Posterior cingulate gyrus (tissue), 11 donors: ENCODE measurements at regions not wholly inside any gene's neighbourhood (a gene's known extent, or its start where the extent isn't known, plus 50 kb on each side); places are given as distances from the start of the nearest gene placed in this dataset.
"Not testable (repeated sequence)": the region's sequence is repeated elsewhere in the genome, so short reads cannot be mapped to it uniquely, and the experiment has no call there.

ENCODE experiments used
- DNase-seq, 10 donors: peaks; one replicate each; pipeline versions ENCODE4 v3.0.0 to v3.0.0-alpha.2; 2020 to 2021; ENCODE audit warnings: mixed read lengths in 3 of 10
- intact Hi-C: fragments of 100-400 bp; cut with DNase I; formaldehyde crosslinking; loops from one replicate; pipeline ENCODE4 v1.15.1; 2023

- intact Hi-C loops: no loop called here
- no peak for DNase-seq
Measured at GRCh38 chr1:238789916-238790667, 596.3 kb upstream of the CHRM3 start.

DNA sequence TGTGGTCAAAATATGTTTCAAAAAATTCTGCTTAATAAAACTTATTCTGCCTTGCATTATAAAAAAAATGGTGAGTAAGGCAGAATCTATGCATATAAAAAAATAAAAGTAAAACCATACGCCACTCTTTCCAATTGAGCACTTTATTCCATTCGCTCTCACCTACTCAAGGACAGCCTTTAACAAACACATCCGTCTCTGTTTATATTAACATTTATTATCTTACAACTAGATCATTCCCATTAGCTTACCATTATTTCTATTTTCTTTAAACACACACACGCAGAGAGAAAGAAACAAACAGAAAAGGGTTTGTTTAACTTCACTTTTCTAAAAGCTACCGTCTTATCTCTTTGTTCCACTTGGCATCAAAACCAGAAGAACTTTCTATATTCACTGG, 598.9 kb upstream of the CHRM3 start:
- no peak for DNase-seq
- intact Hi-C loops: no loop called here

DNA sequence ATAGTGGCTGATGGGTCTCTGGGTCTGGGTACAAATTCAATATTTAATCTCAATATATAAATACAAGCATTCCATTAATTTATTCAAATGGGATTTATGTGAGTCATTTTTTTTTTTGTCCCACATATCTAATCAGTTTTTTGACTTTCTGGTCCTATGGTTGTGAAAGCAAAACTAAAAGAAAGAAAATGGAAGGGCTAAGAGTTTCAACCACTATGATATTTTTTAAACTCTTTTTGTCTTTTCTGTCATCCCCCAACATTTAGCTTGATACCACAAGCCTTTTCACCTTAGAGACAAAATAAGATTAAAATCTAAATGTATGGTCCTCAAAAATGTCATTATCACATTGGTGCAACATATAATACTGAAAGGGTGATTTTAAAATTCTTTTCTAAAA, 602.7 kb upstream of the CHRM3 start:
- DNase-seq: no peak
- intact Hi-C loops: no loop called here

DNA sequence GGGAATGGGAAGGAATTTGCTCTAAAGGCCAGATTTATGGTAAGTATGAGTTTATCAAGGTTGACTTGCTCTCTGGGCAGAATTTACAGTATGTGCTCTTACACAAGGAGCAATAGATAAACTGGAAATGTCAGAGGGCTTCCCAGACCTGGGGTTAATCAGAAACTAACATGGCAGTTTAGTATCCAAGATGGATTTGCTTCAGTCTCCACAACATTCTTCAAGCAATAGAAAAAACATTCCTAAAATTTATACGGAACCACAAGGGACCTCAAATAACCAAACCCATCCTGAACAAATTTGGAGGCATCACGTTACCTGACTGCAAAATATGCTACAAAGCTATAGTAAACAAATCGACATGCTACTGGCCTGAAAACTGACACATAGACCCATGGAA, 606.7 kb upstream of the CHRM3 start:
- no peak for DNase-seq
- intact Hi-C loops: no loop called here

DNA sequence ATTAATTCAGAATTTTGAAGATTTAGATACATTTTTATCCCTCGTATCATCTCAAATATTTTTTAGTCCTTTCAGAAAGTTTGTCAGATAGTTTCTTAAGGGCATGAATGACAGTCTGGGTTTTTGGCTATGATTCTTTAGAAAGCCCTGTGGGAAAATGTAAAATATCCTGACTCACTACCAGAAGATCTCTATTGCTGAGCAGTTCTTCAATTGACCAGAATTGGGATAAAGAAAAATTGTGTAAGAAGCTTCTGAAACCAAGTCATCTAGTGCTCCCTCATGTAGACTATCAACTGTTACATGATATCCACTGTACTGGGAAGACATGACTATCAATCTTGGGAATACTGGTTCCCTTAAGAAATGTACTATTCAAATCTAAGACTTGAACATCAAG, 608.3 kb upstream of the CHRM3 start:
- intact Hi-C loops: no loop called here
- no peak for DNase-seq

DNA sequence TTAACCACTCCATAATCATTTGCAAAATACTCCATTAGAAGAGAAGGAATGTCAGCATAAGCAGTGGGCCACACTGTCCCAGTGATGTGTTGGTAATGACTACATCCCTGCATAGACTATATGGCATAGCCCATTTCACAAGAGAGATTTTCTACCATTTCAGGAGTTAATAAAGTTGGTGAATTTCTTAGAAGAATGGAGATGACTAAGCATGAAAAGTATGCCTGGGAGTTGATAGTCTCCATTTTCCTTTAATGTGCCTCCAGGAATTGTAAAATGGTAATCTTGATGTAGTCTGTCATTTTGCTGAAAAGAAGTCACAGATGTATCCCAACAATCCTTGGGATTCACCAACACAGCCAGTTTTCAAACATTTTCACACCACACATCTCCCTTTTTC, 608.8 kb upstream of the CHRM3 start:
- intact Hi-C loops: no loop called here

DNA sequence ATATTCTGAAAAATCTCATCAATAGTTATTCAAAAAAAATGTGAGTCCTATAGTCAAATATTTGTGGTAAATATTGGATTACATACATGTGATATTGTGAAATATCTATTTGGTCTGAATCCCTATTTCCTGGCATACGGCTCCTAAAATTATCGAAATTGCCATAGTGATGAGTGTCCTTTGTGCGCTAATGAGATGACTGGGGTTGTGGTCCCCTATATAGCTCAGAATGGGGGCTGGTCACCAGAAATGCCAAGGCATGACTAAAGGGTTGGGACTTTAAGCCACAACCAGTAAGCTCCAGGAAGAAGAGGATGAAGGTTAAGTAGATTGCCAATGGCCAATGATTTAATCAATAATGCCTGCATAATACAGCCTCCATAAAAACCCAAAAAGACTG, 610.2 kb upstream of the CHRM3 start:
- intact Hi-C loops: no loop called here
- DNase-seq: no peak

More for the DNA sequence above, 608.8 kb upstream of the CHRM3 start:
- DNase-seq: no peak

- intact Hi-C loops: no loop called here
- DNase-seq: no peak
Measured at GRCh38 chr1:238772322-238772721, 614.0 kb upstream of the CHRM3 start.

DNA sequence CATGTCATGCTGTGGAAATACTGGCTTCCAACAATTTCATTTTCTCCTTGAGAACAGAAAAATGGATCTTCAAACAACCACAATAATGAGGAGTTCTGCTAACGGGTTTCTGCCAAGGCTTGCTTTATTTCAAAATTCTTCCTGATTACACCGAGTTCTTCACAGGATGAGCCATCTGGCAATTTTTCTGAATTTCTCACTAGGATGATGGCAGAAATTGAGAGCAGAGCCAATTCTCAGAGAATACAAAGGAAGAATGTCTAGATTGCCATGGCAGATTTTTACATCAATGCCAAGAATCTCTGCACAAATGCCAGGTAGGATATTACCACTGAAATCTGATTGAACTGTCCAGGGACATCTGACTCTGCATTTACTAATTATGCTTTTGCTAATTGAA, 619.0 kb upstream of the CHRM3 start:
- no peak for DNase-seq
- intact Hi-C loops: no loop called here

DNA sequence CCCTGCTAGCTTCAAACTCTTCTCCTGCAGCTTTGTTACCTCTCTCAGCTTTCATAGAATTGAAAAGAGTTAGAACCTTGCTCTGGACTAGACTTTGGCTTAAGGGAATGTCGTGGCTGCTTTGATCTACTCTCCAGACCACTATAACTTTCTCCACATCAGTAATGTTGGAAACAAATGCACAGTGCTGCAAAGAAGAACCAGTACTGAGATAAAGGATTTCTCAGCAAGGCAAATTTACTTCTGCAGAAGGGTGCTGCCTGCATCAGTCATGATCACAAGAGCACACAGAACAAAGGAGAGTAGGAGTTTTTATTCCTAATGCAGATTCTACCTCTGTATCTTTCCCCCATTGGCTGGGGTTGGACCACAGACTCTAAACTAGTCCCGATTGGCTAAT, 621.6 kb upstream of the CHRM3 start:
- intact Hi-C loops: no loop called here

DNA sequence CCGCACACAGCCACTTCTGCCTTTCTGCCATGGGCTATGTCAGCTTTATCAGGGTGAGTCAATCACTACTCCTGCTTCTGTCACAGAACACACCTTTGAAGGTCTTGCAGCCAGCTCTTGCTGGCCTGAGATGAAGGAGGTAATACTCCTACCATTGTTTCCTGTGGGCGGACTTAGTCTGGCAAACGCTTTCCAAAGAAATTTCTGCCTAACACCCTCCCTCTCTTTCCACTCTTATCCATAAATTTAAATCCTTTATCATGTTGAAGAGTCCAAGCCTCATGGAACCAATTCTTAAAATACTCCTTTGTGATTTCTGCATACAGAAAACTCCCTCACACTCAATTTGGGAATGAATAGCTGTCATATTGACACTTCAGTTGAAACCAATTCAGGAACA, 633.1 kb upstream of the CHRM3 start:
- intact Hi-C loops: no loop called here
- peak in 1 of 10 donors; percentile 24 for DNase-seq

More for the DNA sequence above, 621.6 kb upstream of the CHRM3 start:
- DNase-seq: no peak

DNA sequence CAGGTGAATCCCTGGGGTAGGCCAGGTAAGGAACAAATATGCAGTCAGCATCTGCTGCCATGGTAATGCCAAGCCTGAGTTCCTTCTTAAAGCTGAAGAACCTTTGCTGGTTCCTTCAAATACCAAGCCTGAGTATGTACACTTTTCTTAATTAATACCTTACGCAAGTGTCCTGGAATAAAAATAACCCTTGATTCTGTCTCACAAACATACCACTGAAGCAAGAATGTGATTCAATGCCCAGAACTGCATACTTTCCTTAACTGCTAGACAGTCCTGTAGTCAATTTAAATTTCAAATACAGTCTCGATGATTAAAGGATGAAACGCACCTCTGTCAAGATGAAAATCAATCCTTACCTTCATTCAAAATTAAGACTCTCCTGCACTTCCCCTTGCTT, 634.0 kb upstream of the CHRM3 start:
- DNase-seq: no peak
- intact Hi-C loops: no loop called here

DNA sequence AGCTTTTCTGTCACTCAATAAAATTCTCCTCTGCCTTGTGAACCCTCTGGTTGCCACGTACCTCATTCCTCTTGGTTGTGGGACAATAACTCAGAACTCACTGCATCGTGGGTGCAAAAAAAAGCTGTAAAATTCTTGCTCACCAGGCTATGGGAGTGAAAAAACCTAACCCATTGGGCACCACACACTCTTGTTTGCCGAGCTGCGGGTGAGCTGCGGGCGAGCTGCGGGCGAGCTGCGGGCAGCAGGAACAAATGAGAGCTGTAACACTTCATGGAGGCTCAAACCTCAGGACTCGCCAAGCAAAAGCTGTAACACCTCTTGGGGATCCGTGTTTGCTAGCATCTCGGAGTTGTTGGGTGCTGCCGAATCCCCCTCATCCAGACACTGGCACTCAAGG, 641.3 kb upstream of the CHRM3 start:
- peak in 1 of 10 donors; percentile 53 for DNase-seq
- intact Hi-C loops: no loop called here

GRCh38 chr1:238738892-238739291, 647.5 kb upstream of the CHRM3 start:
- DNase-seq: no peak
- intact Hi-C loops: no loop called here

- intact Hi-C loops: no loop called here
- no peak for DNase-seq
Measured at GRCh38 chr1:238727670-238728069, 658.7 kb upstream of the CHRM3 start.

DNA sequence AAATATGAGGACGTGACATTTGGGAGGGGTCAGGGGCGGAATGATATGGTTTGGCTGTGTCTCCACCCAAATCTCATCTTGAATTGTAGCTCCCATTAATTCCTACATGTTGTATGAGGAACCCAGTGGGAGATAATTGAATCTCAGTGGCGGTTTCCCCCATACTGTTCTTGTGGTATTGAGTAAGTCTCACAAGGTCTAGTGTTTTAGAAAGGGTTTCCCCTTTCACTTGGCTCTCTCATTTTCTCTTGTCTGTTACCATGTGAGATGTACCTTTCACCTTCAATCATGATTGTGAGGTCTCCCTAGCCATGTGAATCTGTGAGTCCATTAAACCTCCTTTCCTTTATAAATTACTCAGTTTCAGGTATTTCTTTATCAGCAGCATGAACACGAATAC, 663.6 kb upstream of the CHRM3 start:
- DNase-seq: no peak
- intact Hi-C loops: no loop called here

- intact Hi-C loops: no loop called here
Measured at GRCh38 chr1:238710697-238711096, 675.7 kb upstream of the CHRM3 start.

DNA sequence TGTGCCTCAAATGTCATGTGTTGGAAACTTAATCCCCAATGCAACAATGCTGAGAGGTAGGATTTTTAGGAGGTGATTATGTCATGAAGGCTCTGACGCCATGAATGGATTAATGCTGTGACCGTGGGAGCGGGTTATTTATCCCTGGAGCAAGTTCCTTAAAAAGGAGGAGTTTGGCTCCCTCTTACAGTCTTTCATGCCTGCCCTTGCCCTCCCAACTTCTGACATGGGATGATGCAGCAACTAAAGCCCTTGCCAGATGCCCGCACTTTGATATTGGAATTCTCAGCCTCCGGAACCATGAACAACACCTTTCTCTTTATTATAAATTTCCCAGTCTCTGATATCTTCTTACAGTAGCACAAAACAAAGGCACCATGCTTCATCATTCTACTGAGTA, 685.3 kb upstream of the CHRM3 start:
- intact Hi-C loops: no loop called here

More at GRCh38 chr1:238710697-238711096, 675.7 kb upstream of the CHRM3 start:
- no peak for DNase-seq

GRCh38 chr1:238690415-238690814, 696.0 kb upstream of the CHRM3 start:
- intact Hi-C loops: no loop called here
- no peak for DNase-seq

More for the DNA sequence above, 685.3 kb upstream of the CHRM3 start:
- no peak for DNase-seq

- peak in 2 of 10 donors; percentile 65 to 67 for DNase-seq
- intact Hi-C loops: not testable (repeated sequence)
Measured at GRCh38 chr1:238684576-238684975, 701.8 kb upstream of the CHRM3 start.

DNA sequence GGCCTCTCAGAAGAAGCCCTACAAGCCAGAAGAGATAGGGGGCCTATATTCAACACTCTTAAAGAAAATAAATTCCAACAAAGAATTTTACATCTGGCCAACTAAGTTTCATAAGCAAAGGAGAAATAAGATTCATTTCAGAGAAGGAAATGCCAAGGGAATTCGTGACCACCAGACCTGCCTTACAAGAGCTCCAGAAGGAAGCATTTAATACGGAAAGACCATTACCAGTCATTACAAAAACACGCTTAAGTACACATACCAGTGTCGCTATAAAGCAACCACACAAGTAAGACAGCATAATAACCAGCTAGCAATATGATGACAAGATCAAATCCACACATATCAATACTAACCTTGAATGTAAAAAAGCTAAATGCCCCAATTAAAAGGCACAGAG, 704.9 kb upstream of the CHRM3 start:
- intact Hi-C loops: no loop called here
- no peak for DNase-seq

- no peak for DNase-seq
- intact Hi-C loops: no loop called here
Measured at GRCh38 chr1:238681021-238681420, 705.3 kb upstream of the CHRM3 start.

GRCh38 chr1:238677567-238677966, 708.8 kb upstream of the CHRM3 start:
- intact Hi-C loops: no loop called here
- DNase-seq: no peak
